ENCODE measurements at regions not wholly inside any gene's neighbourhood (a gene's known extent, or its start where the extent isn't known, plus 50 kb on each side); places are given as distances from the start of the nearest gene placed in this dataset.

- TF ChIP-seq MGA (IDR thresholded peaks at IDR 0.05): no peak
- no peak for TF ChIP-seq RBBP5 (IDR thresholded peaks at IDR 0.05; ENCODE audit: borderline replicate concordance, insufficient read depth, low read length, poor library complexity, severe bottlenecking)
- TF ChIP-seq ZBTB17 (CRISPR knock-in tag; IDR thresholded peaks at IDR 0.05): no peak
- TF ChIP-seq MLLT1 (IDR thresholded peaks at IDR 0.05): no peak
Observed at GRCh38 chr3:82030916-82031315, 269.5 kb upstream of the GBE1 start (continued).
